Pancreas (tissue), 10 donors: ENCODE measurements at regions not wholly inside any gene's neighbourhood (a gene's known extent, or its start where the extent isn't known, plus 50 kb on each side); places are given as distances from the start of the nearest gene placed in this dataset.

Experiments used
- ATAC-seq, 4 donors: fragments of 200-7000 bp; cut with Tn5 transposase; one replicate each; pipeline versions ENCODE4 v1.8.0 to v1.9.1; 2020; ENCODE audit warnings: mild to moderate bottlenecking in 4 of 4, moderate library complexity in 4 of 4
- DNase-seq, 6 donors: peaks; one replicate each; pipeline ENCODE4 v3.0.0-alpha.2; 2020
- FAIRE-seq: peaks from 2 replicates; lab custom pipeline; 2012; peaks lifted over from hg19 to GRCh38; lab: Jason Lieb, UNC
- H3K27ac ChIP-seq, 4 donors: fragments of 200-600 bp; sonication (generic); 1 replicate in 3 of 4; 2 replicates in 1 of 4; pipeline versions ENCODE4 v1.5.0 to v1.8.0; 2020
- H3K27me3 ChIP-seq, 4 donors: fragments of 200-600 bp; one replicate each; pipeline ENCODE4 v1.8.0; 2021
- H3K36me3 ChIP-seq, 3 donors: fragments of 200-600 bp; sonication (generic) in 1 of 3; one replicate each; pipeline versions ENCODE4 v1.5.0 to v1.8.0; 2020 to 2021
- H3K4me1 ChIP-seq, 3 donors: fragments of 200-600 bp; one replicate each; pipeline ENCODE4 v1.8.0; 2021
- H3K4me3 ChIP-seq, 4 donors: fragments of 200-600 bp; sonication (generic) in 2 of 4; one replicate each; pipeline versions ENCODE4 v1.5.0 to v1.8.0; 2020 to 2021
- H3K9me3 ChIP-seq, 4 donors: fragments of 200-600 bp; one replicate each; pipeline ENCODE4 v1.8.0; 2021
- WGBS, 2 donors: extraction: QIAGEN DNeasy Blood & Tissue Kit; methylation state at CpG; one replicate each; pipeline ENCODE4 v1.1.7; 2013; 5-methylcytosine and 5-hydroxymethylcytosine counted together
- intact Hi-C, 3 donors: fragments of 100-400 bp; cut with DNase I; formaldehyde crosslinking; loops; one replicate each; pipeline versions ENCODE4 v1.11.1 to v1.14.2; 2022
- TF ChIP-seq, protein P1 (sequence below), 4 donors: fragments of 200-600 bp; sonication (generic) in 3 of 4; IDR thresholded peaks; one replicate each; pipeline versions ENCODE4 v1.5.0 to v1.8.0; 2021; ENCODE audit warnings: antibody characterized with exemption in 4 of 4
- donor health status: healthy with polysubstance abuse.
- donor health status: DM: no; HTN: no; CAD: no; lungs with moderate emphysema.
- donor health status: DM: no; HTN: no; CAD: no.
- donor health status: control.
- donor health status: control.
- donor health status: Bipolar disorder and iron deficiency.
- donor health status: DM: yes; HTN: yes; CAD: no.
- donor health status: DM: no; HTN: no; CAD: no.
- donor health status: DM: no; HTN: no; CAD: no.
- donor health status: DM: yes; HTN: yes; CAD: no.

DNA sequence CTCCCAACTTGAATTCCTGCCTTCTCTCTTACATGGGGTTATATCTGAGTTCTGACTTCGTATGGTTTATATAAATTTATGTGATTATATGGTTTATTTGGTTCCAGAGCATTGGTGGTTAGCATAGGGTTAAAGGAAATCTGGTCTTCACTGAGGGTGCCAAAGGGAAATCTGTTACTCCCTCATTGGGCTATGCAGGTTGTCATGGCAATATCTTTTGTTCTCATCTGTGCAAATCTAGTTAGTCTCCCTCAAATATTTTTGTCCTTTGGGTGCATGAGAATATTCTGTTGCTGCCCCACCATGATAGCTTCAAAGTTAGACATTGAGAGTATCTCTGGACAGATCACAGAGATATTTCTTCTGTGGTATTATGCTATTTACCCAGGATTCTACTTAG, 71.8 kb upstream of the OTUD4 start:
- Histone ChIP-seq H3K27ac (no peak overlapping the region), H3K27me3 (no peaks in the 10 kb centered on the region), H3K9me3 (no peaks in the 10 kb centered on the region), H3K4me3 (no peak overlapping the region), H3K4me1 (no peaks in the 10 kb centered on the region), H3K36me3 (no peaks in the 10 kb centered on the region)
- TF ChIP-seq, protein P1, sequence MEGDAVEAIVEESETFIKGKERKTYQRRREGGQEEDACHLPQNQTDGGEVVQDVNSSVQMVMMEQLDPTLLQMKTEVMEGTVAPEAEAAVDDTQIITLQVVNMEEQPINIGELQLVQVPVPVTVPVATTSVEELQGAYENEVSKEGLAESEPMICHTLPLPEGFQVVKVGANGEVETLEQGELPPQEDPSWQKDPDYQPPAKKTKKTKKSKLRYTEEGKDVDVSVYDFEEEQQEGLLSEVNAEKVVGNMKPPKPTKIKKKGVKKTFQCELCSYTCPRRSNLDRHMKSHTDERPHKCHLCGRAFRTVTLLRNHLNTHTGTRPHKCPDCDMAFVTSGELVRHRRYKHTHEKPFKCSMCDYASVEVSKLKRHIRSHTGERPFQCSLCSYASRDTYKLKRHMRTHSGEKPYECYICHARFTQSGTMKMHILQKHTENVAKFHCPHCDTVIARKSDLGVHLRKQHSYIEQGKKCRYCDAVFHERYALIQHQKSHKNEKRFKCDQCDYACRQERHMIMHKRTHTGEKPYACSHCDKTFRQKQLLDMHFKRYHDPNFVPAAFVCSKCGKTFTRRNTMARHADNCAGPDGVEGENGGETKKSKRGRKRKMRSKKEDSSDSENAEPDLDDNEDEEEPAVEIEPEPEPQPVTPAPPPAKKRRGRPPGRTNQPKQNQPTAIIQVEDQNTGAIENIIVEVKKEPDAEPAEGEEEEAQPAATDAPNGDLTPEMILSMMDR (IDR thresholded peaks at IDR 0.05): no peak
- DNase-seq: no peak
- ATAC-seq: no peak
- WGBS, 2 donors: 73 to 85% methylated on average over 1 of the region's 1 CpG
- intact Hi-C loops: no loop called here
- FAIRE-seq: no peak

GRCh38 chr4:145251391-145251790, 71.0 kb upstream of the OTUD4 start:
- Histone ChIP-seq H3K9me3 (no peaks in the 10 kb centered on the region), H3K4me1 (no peaks in the 10 kb centered on the region), H3K4me3 (no peak overlapping the region), H3K27ac (no peak overlapping the region), H3K27me3 (no peaks in the 10 kb centered on the region), H3K36me3 (no peaks in the 10 kb centered on the region)
- 81 to 97% methylated on average over 2 of the region's 2 CpGs for WGBS, 2 donors
- DNase-seq (no peak), ATAC-seq (no peak), FAIRE-seq (no peak)
- TF ChIP-seq, protein P1 (IDR thresholded peaks at IDR 0.05): no peak
- intact Hi-C loops: no loop called here

GRCh38 chr4:145248971-145249370, 68.6 kb upstream of the OTUD4 start:
- H3K27ac ChIP-seq: no peak overlapping the region
- intact Hi-C loops: no loop called here
- DNase-seq: no peak
- no peak overlapping the region for H3K4me3 ChIP-seq
- WGBS, 2 donors: 80 to 87% methylated on average over 2 of the region's 2 CpGs
- no peaks in the 10 kb centered on the region for H3K4me1 ChIP-seq
- H3K36me3 ChIP-seq: no peaks in the 10 kb centered on the region
- no peak for FAIRE-seq
- TF ChIP-seq, protein P1 (IDR thresholded peaks at IDR 0.05): no peak
- no peaks in the 10 kb centered on the region for H3K27me3 ChIP-seq
- no peak for ATAC-seq
- H3K9me3 ChIP-seq: no peaks in the 10 kb centered on the region

DNA sequence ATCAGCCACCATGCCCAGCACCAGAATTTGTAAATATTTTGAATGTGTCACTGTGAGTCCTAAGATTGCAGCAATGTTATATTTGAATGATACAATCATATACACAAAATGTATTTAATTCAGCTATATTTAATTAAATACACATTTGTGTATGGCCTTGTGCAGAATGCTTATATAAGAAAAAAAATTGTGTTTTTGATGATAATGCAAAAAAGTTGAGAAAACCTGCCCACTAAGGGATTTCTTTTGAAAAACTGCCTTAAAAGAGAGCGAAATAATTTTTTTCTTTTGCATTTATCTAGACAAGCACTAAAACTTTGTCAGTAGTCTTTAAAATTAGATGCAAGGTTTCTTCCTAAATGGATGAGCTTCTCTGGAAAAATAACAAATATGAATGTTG, 68.1 kb upstream of the OTUD4 start:
- ATAC-seq (no peak), DNase-seq (no peak), FAIRE-seq (no peak)
- Histone ChIP-seq H3K36me3 (no peaks in the 10 kb centered on the region), H3K9me3 (no peaks in the 10 kb centered on the region), H3K4me1 (no peaks in the 10 kb centered on the region), H3K27ac (no peak overlapping the region), H3K4me3 (no peak overlapping the region), H3K27me3 (no peaks in the 10 kb centered on the region)
- TF ChIP-seq, protein P1 (IDR thresholded peaks at IDR 0.05): no peak
- 85 to 92% methylated on average over 1 of the region's 1 CpG for WGBS, 2 donors
- intact Hi-C loops: no loop called here

DNA sequence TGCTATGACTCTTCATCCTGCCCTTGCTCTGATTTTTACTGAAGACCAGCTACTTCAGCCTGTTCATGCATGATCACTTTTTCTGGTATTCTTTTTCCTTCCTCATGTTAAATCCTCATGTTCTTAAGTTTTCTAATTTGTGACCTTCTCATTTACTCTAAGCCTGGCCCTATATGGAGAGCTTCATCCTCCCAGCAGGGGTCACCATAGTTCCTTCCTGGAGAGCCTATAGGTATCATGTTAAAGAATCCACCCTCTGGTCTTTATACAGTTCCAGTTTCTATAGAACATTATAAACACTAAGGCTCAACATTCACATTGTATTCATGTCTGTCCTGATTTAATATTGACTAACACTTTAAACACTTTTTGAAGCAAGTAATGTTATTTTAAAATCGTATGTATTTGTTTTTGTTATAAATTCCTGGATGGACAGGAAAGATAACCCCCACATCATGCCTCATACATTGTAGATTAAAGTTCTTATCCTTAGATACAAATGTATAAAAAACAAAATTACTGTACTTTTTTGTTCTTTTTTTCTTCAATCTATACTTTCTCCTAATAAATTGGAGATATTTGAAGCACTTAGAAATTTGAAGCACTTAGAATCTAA, 53.8 kb upstream of the OTUD4 start:
- H3K27me3 ChIP-seq: no peaks in the 10 kb centered on the region
- ATAC-seq: peak; percentile 82 to 95 (median 92)
- no peak overlapping the region for H3K4me3 ChIP-seq
- 34 to 40% methylated on average over 1 of the region's 1 CpG for WGBS, 2 donors
- FAIRE-seq: peak; percentile 75
- H3K36me3 ChIP-seq: no peaks in the 10 kb centered on the region
- peak in 3 of 6 donors; percentile 37 to 59 (median 58) for DNase-seq
- TF ChIP-seq, protein P1 (IDR thresholded peaks at IDR 0.05): peak; percentile 24 to 63 (median 40)
- peaks cover 0 to 4% (median 0%) of the 10 kb centered on the region in 3 donors for H3K4me1 ChIP-seq
- no peak overlapping the region for H3K27ac ChIP-seq
- intact Hi-C loops: loop anchor here (5.0 to 10.0 kb wide), 3 partner anchors 371 to 381 kb away; partner anchors contain the start of gene MMAA (in 1 of the 3)
- H3K9me3 ChIP-seq: no peaks in the 10 kb centered on the region
